ENCODE measurements at regions not wholly inside any gene's neighbourhood (a gene's known extent, or its start where the extent isn't known, plus 50 kb on each side); places are given as distances from the start of the nearest gene placed in this dataset.

GRCh38 chr12:40622246-40622838 is 69.9 kb upstream of the CNTN1 start:
- FAIRE-seq: peak; percentile 53

- no peak for FAIRE-seq
Measured at GRCh38 chr12:40632171-40632570, 60.1 kb upstream of the CNTN1 start.

- no peak for FAIRE-seq
Measured at GRCh38 chr12:40632933-40633332, 59.3 kb upstream of the CNTN1 start.

GRCh38 chr12:40634517-40635131 is 57.6 kb upstream of the CNTN1 start:
- FAIRE-seq: no peak

- no peak for FAIRE-seq
Measured at GRCh38 chr12:40635141-40635731, 57.0 kb upstream of the CNTN1 start.
